ENCODE measurements at regions not wholly inside any gene's neighbourhood (a gene's known extent, or its start where the extent isn't known, plus 50 kb on each side); places are given as distances from the start of the nearest gene placed in this dataset.
A peak's percentile ranks its signal among the peaks of the same experiment; 100 is the strongest.

GRCh38 chr6:90354961-90355360, 58.3 kb upstream of the BACH2 start:
- no peak for TF ChIP-seq TAF1 (IDR thresholded peaks at IDR 0.05; ENCODE audit: borderline replicate concordance, insufficient read depth, low read length)
- TF ChIP-seq SIN3A (IDR thresholded peaks at IDR 0.05; ENCODE audit: borderline replicate concordance, insufficient read depth, low read length) = no peak
- no peak for TF ChIP-seq FOXP2 (optimal IDR thresholded peaks at IDR 0.05; ENCODE audit: borderline replicate concordance, extremely low read depth, extremely low read length, insufficient read depth)
- TF ChIP-seq POLR2AphosphoS5 (IDR thresholded peaks at IDR 0.05; ENCODE audit: low read depth, low read length) = no peak
- TF ChIP-seq REST (IDR thresholded peaks at IDR 0.05; ENCODE audit: insufficient read depth in 1 of 2, low read depth in 2 of 2, low read length in 2 of 2) = no peak

DNA sequence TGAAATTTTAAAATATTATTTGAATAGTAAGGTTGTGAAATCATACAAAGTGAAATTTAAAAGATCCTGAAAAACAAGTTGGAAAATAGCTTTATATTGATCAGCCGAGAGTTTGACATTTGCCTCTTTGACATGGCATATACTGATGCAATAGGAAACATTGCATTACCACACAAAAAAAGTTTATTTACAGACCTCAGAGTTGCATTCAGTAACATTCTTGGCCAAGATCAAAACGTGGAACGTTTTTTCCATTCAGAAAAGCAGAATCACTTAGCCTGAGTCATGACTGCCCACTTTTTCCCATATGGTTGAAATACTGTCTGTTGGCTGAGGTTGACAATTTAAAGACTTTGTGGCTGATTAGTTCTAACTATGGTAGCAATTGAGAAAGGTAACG, 55.1 kb upstream of the BACH2 start:
- 0 out of 2 replicates have a peak, but pooled peaks have one; percentile 43 for TF ChIP-seq SIN3A (IDR thresholded peaks at IDR 0.05; ENCODE audit: borderline replicate concordance, insufficient read depth, low read length)
- TF ChIP-seq REST (IDR thresholded peaks at IDR 0.05; ENCODE audit: insufficient read depth in 1 of 2, low read depth in 2 of 2, low read length in 2 of 2) = no peak

- TF ChIP-seq TAF1 (IDR thresholded peaks at IDR 0.05; ENCODE audit: borderline replicate concordance, insufficient read depth, low read length) (0 out of 2 replicates have a peak, but pooled peaks have one; percentile 21), REST (IDR thresholded peaks at IDR 0.05; ENCODE audit: insufficient read depth in 1 of 2, low read depth in 2 of 2, low read length in 2 of 2) (no peak), POLR2AphosphoS5 (IDR thresholded peaks at IDR 0.05; ENCODE audit: low read depth, low read length) (no peak), SIN3A (IDR thresholded peaks at IDR 0.05; ENCODE audit: borderline replicate concordance, insufficient read depth, low read length) (peak; percentile 69; the same call in 1 of the 2 replicates), FOXP2 (optimal IDR thresholded peaks at IDR 0.05; ENCODE audit: borderline replicate concordance, extremely low read depth, extremely low read length, insufficient read depth) (no peak)
Measured at GRCh38 chr6:90350689-90351554, 54.3 kb upstream of the BACH2 start.

GRCh38 chr6:90347411-90347851, 50.8 kb upstream of the BACH2 start:
- no peak for TF ChIP-seq SIN3A (IDR thresholded peaks at IDR 0.05; ENCODE audit: borderline replicate concordance, insufficient read depth, low read length)

- TF ChIP-seq REST (IDR thresholded peaks at IDR 0.05; ENCODE audit: insufficient read depth in 1 of 2, low read depth in 2 of 2, low read length in 2 of 2) (no peak), POLR2AphosphoS5 (IDR thresholded peaks at IDR 0.05; ENCODE audit: low read depth, low read length) (no peak), TAF1 (IDR thresholded peaks at IDR 0.05; ENCODE audit: borderline replicate concordance, insufficient read depth, low read length) (no peak), FOXP2 (optimal IDR thresholded peaks at IDR 0.05; ENCODE audit: borderline replicate concordance, extremely low read depth, extremely low read length, insufficient read depth) (no peak), SIN3A (IDR thresholded peaks at IDR 0.05; ENCODE audit: borderline replicate concordance, insufficient read depth, low read length) (no peak)
Measured at GRCh38 chr6:90346729-90347128, 50.1 kb upstream of the BACH2 start.

Measured in PFSK-1 (cell line).